Aorta (tissue), 5 donors: ENCODE measurements at regions not wholly inside any gene's neighbourhood (a gene's known extent, or its start where the extent isn't known, plus 50 kb on each side); places are given as distances from the start of the nearest gene placed in this dataset.

Source experiments
- ATAC-seq: fragments of 200-7000 bp; cut with Tn5 transposase; one replicate; pipeline ENCODE4 v1.9.1; 2022; ENCODE audit warnings: moderate library complexity; ENCODE audit not compliant: low FRiP score
- DNase-seq, 2 donors: peaks; one replicate each; pipeline ENCODE4 v3.0.0-alpha.2; 2020
- H3K27ac ChIP-seq, 2 donors: one replicate each; pipeline ENCODE4 v1.5.1; 2013; ENCODE audit warnings: low read length in 2 of 2, mild to moderate bottlenecking in 2 of 2, moderate library complexity in 2 of 2, control low read depth in 1 of 2, inconsistent platforms in 1 of 2, low read depth in 1 of 2
- H3K27me3 ChIP-seq, 2 donors: one replicate each; pipeline ENCODE4 v1.6.1; 2013; ENCODE audit warnings: control low read depth in 1 of 2, low read length in 1 of 2, mild to moderate bottlenecking in 1 of 2, moderate library complexity in 1 of 2; ENCODE audit not compliant: insufficient read depth in 2 of 2, control insufficient read depth in 1 of 2
- H3K36me3 ChIP-seq, 2 donors: one replicate each; pipeline ENCODE4 v1.6.1; 2013; ENCODE audit warnings: control low read depth in 1 of 2, low read length in 1 of 2, mild to moderate bottlenecking in 1 of 2; ENCODE audit not compliant: insufficient read depth in 2 of 2, control insufficient read depth in 1 of 2
- H3K4me1 ChIP-seq, 2 donors: one replicate each; pipeline ENCODE4 v1.6.1; 2013; ENCODE audit warnings: low read length in 2 of 2, control low read depth in 1 of 2, mild to moderate bottlenecking in 1 of 2, moderate library complexity in 1 of 2; ENCODE audit not compliant: insufficient read depth in 2 of 2, control insufficient read depth in 1 of 2
- H3K4me3 ChIP-seq, 2 donors: one replicate each; pipeline ENCODE4 v1.5.1; 2013; ENCODE audit warnings: low read length in 2 of 2, control low read depth in 1 of 2, mild to moderate bottlenecking in 1 of 2
- H3K9me3 ChIP-seq: one replicate; pipeline ENCODE4 v1.6.1; 2013; ENCODE audit warnings: mild to moderate bottlenecking, low read length; ENCODE audit not compliant: control insufficient read depth
- WGBS, 2 donors: extraction: QIAGEN DNeasy Blood & Tissue Kit; methylation state at CpG; one replicate each; pipeline ENCODE4 v1.1.7; 2013; 5-methylcytosine and 5-hydroxymethylcytosine counted together
- intact Hi-C, 2 donors: fragments of 100-400 bp; cut with DNase I; formaldehyde crosslinking; loops; one replicate each; pipeline versions ENCODE4 v1.14.2 to v1.15.0; 2022
- donor health status: healthy with polysubstance abuse.
- donor health status: Bipolar disorder and iron deficiency.
- donor health status: DM: no; HTN: no; CAD: no.
- donor health status: DM: no; HTN: no; CAD: no.
- donor health status: DM: yes; HTN: yes; CAD: no.

GRCh38 chr10:8815969-8816368 is 761.5 kb downstream of the GATA3 start:
- Histone ChIP-seq H3K9me3 (peaks cover 2% of the 10 kb centered on the region), H3K4me3 (no peak overlapping the region), H3K4me1 (no peaks in the 10 kb centered on the region), H3K27ac (no peak overlapping the region), H3K27me3 (no peaks in the 10 kb centered on the region), H3K36me3 (no peaks in the 10 kb centered on the region)
- no peak for ATAC-seq
- intact Hi-C loops = no loop called here
- 63 to 70% methylated on average over 2 of the region's 2 CpGs for WGBS, 2 donors
- DNase-seq = no peak

- H3K9me3 ChIP-seq = peaks cover 2% of the 10 kb centered on the region
- no peak overlapping the region for H3K4me3 ChIP-seq
- no peaks in the 10 kb centered on the region for H3K36me3 ChIP-seq
- H3K27ac ChIP-seq = no peak overlapping the region
- WGBS, 2 donors = 13 to 17% methylated on average over 2 of the region's 2 CpGs
- no peaks in the 10 kb centered on the region for H3K27me3 ChIP-seq
- H3K4me1 ChIP-seq = no peaks in the 10 kb centered on the region
- DNase-seq (no peak), ATAC-seq (no peak)
- intact Hi-C loops = no loop called here
These were observed 762.8 kb downstream of the GATA3 start for GRCh38 chr10:8817299-8817698.

- no peak overlapping the region for H3K4me3 ChIP-seq
- no peaks in the 10 kb centered on the region for H3K9me3 ChIP-seq
- H3K4me1 ChIP-seq = no peaks in the 10 kb centered on the region
- no peaks in the 10 kb centered on the region for H3K27me3 ChIP-seq
- H3K27ac ChIP-seq = no peak overlapping the region
- 84 to 90% methylated on average over 8 of the region's 8 CpGs for WGBS, 2 donors
- ATAC-seq (no peak), DNase-seq (no peak)
- no peaks in the 10 kb centered on the region for H3K36me3 ChIP-seq
- intact Hi-C loops = no loop called here
These were observed 771.1 kb downstream of the GATA3 start for GRCh38 chr10:8825611-8826010.

- intact Hi-C loops = no loop called here
- Histone ChIP-seq H3K4me1 (no peaks in the 10 kb centered on the region), H3K9me3 (no peaks in the 10 kb centered on the region), H3K27me3 (no peaks in the 10 kb centered on the region), H3K4me3 (no peak overlapping the region), H3K36me3 (no peaks in the 10 kb centered on the region), H3K27ac (no peak overlapping the region)
- DNase-seq = no peak
- ATAC-seq = no peak
- WGBS, 2 donors = 75 to 78% methylated on average over 2 of the region's 2 CpGs
These were observed 775.1 kb downstream of the GATA3 start for GRCh38 chr10:8829592-8829991.

- intact Hi-C loops = no loop called here
- ATAC-seq = no peak
These were observed 775.6 kb downstream of the GATA3 start for GRCh38 chr10:8830048-8830447.

GRCh38 chr10:8830876-8831275 is 776.4 kb downstream of the GATA3 start:
- no peaks in the 10 kb centered on the region for H3K36me3 ChIP-seq
- H3K4me1 ChIP-seq = no peaks in the 10 kb centered on the region
- ATAC-seq = no peak
- no peaks in the 10 kb centered on the region for H3K9me3 ChIP-seq
- no peaks in the 10 kb centered on the region for H3K27me3 ChIP-seq
- 73 to 76% methylated on average over 1 of the region's 1 CpG for WGBS, 2 donors
- H3K27ac ChIP-seq = no peak overlapping the region
- intact Hi-C loops = no loop called here
- no peak overlapping the region for H3K4me3 ChIP-seq
- no peak for DNase-seq

More at GRCh38 chr10:8830048-8830447, 775.6 kb downstream of the GATA3 start:
- H3K27me3 ChIP-seq = no peaks in the 10 kb centered on the region
- H3K36me3 ChIP-seq = no peaks in the 10 kb centered on the region
- DNase-seq = no peak
- H3K27ac ChIP-seq = no peak overlapping the region
- WGBS, 2 donors = 86 to 91% methylated on average over 3 of the region's 3 CpGs
- no peaks in the 10 kb centered on the region for H3K9me3 ChIP-seq
- no peaks in the 10 kb centered on the region for H3K4me1 ChIP-seq
- H3K4me3 ChIP-seq = no peak overlapping the region

GRCh38 chr10:8835453-8836167 is 781.1 kb downstream of the GATA3 start:
- WGBS, 2 donors = 74 to 79% methylated on average over 5 of the region's 5 CpGs
- no peaks in the 10 kb centered on the region for H3K27me3 ChIP-seq
- H3K4me1 ChIP-seq = no peaks in the 10 kb centered on the region
- no peak overlapping the region for H3K4me3 ChIP-seq
- H3K36me3 ChIP-seq = no peaks in the 10 kb centered on the region
- ATAC-seq = no peak
- intact Hi-C loops = no loop called here
- H3K9me3 ChIP-seq = no peaks in the 10 kb centered on the region
- no peak for DNase-seq
- H3K27ac ChIP-seq = no peak overlapping the region

GRCh38 chr10:8840356-8840755 is 785.9 kb downstream of the GATA3 start:
- no peak for ATAC-seq
- no peaks in the 10 kb centered on the region for H3K4me1 ChIP-seq
- DNase-seq = no peak
- no peak overlapping the region for H3K4me3 ChIP-seq
- H3K27ac ChIP-seq = no peak overlapping the region
- intact Hi-C loops = no loop called here
- H3K36me3 ChIP-seq = no peaks in the 10 kb centered on the region
- no peaks in the 10 kb centered on the region for H3K27me3 ChIP-seq
- peaks cover 2% of the 10 kb centered on the region for H3K9me3 ChIP-seq
- whole genome bisulfite sequencing, 2 donors = 74 to 76% methylated on average over 5 of the region's 5 CpGs

GRCh38 chr10:8844141-8844540 is 789.7 kb downstream of the GATA3 start:
- Histone ChIP-seq H3K27ac (no peak overlapping the region), H3K9me3 (peaks cover 2% of the 10 kb centered on the region), H3K36me3 (no peaks in the 10 kb centered on the region), H3K4me3 (no peak overlapping the region), H3K27me3 (no peaks in the 10 kb centered on the region), H3K4me1 (no peaks in the 10 kb centered on the region)
- DNase-seq = no peak
- intact Hi-C loops = no loop called here
- ATAC-seq = no peak
